HG03342 (cell line): ENCODE measurements at regions not wholly inside any gene's neighbourhood (a gene's known extent, or its start where the extent isn't known, plus 50 kb on each side); places are given as distances from the start of the nearest gene placed in this dataset.
"Not testable (repeated sequence)": the region's sequence is repeated elsewhere in the genome, so short reads cannot be mapped to it uniquely, and the experiment has no call there.

Experiments
- ATAC-seq: cut with Tn5 transposase; IDR thresholded peaks from one replicate; pipeline ENCODE4 v1.9.1; 2021; ENCODE audit warnings: mild to moderate bottlenecking, moderate library complexity; ENCODE audit not compliant: unreplicated experiment

- no peak for ATAC-seq
These were observed 258.1 kb upstream of the GK2 start for GRCh38 chr4:79666112-79666511.

GRCh38 chr4:79663865-79664264, 255.8 kb upstream of the GK2 start:
- no peak for ATAC-seq

- ATAC-seq: no peak
These were observed 255.1 kb upstream of the GK2 start for GRCh38 chr4:79663141-79663540.

GRCh38 chr4:79662651-79663050, 254.6 kb upstream of the GK2 start:
- ATAC-seq: no peak

GRCh38 chr4:79661196-79661595, 253.2 kb upstream of the GK2 start:
- no peak for ATAC-seq

GRCh38 chr4:79659308-79659870, 251.4 kb upstream of the GK2 start:
- ATAC-seq: not testable (repeated sequence)

GRCh38 chr4:79657379-79657778, 249.4 kb upstream of the GK2 start:
- no peak for ATAC-seq

GRCh38 chr4:79653871-79654270, 245.8 kb upstream of the GK2 start:
- no peak for ATAC-seq

GRCh38 chr4:79652738-79653137, 244.7 kb upstream of the GK2 start:
- ATAC-seq: no peak

GRCh38 chr4:79652232-79652631, 244.2 kb upstream of the GK2 start:
- no peak for ATAC-seq

GRCh38 chr4:79651456-79651855, 243.4 kb upstream of the GK2 start:
- no peak for ATAC-seq

- ATAC-seq: no peak
These were observed 242.9 kb upstream of the GK2 start for GRCh38 chr4:79650794-79651431.

- ATAC-seq: no peak
These were observed 242.2 kb upstream of the GK2 start for GRCh38 chr4:79650217-79650616.

GRCh38 chr4:79645942-79646341, 237.9 kb upstream of the GK2 start:
- no peak for ATAC-seq

- no peak for ATAC-seq
These were observed 230.7 kb upstream of the GK2 start for GRCh38 chr4:79638735-79639134.

GRCh38 chr4:79636991-79637390, 229.0 kb upstream of the GK2 start:
- no peak for ATAC-seq

GRCh38 chr4:79634111-79634510, 226.1 kb upstream of the GK2 start:
- ATAC-seq: no peak

- ATAC-seq: no peak
These were observed 224.1 kb upstream of the GK2 start for GRCh38 chr4:79632114-79632513.

- ATAC-seq: no peak
These were observed 218.6 kb upstream of the GK2 start for GRCh38 chr4:79626611-79627010.

GRCh38 chr4:79626101-79626500, 218.1 kb upstream of the GK2 start:
- no peak for ATAC-seq

GRCh38 chr4:79625361-79625760, 217.3 kb upstream of the GK2 start:
- no peak for ATAC-seq

GRCh38 chr4:79623021-79623870, 215.2 kb upstream of the GK2 start:
- no peak for ATAC-seq
